BE2C (cell line): ENCODE measurements at regions not wholly inside any gene's neighbourhood (a gene's known extent, or its start where the extent isn't known, plus 50 kb on each side); places are given as distances from the start of the nearest gene placed in this dataset.

ENCODE experiments used
- DNase-seq: peaks from one replicate; pipeline ENCODE4 v3.0.0-alpha.2; 2020
- H3K27me3 ChIP-seq: fragments of 250-450 bp; sonication (Bioruptor Pico); 2 replicates; pipeline ENCODE4 v1.5.1; 2020; ENCODE audit warnings: mild to moderate bottlenecking
- H3K36me3 ChIP-seq: fragments of 250-450 bp; sonication (Bioruptor Pico); 2 replicates; pipeline ENCODE4 v1.5.1; 2020; ENCODE audit warnings: mild to moderate bottlenecking
- H3K4me1 ChIP-seq: fragments of 250-450 bp; sonication (Bioruptor Pico); 2 replicates; pipeline ENCODE4 v1.5.1; 2020
- H3K4me3 ChIP-seq: 2 replicates; pipeline ENCODE4 v1.5.1; 2011; ENCODE audit warnings: low read depth, low read length
- H3K9me3 ChIP-seq: fragments of 250-450 bp; sonication (Bioruptor Pico); 2 replicates; pipeline ENCODE4 v1.5.1; 2020
- TF ChIP-seq, protein P1 (sequence below): IDR thresholded peaks from 2 replicates; pipeline ENCODE4 v1.5.1; 2012; ENCODE audit warnings: mild to moderate bottlenecking, low read depth, low read length

DNA sequence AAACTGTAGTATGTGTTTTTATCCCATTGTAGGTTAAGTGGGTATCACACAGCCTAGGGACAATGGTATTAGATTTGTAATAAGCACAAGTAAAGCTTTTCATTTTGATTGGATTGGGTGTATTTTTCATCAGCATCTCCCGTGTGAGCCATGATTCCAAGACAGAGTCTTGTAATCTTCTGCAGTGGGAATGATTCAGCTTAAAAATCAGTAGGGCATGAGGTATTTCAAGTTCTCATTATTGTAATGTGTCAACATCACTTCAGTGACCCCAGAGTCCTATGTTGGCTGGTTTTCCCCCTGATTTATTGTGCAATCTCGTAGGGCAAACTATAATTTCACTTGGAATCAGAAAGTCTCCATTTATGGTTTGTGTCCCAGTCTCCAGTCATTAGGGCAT, 833.2 kb upstream of the RBFOX1 start:
- no peaks in the 10 kb centered on the region for H3K9me3 ChIP-seq
- H3K27me3 ChIP-seq: no peaks in the 10 kb centered on the region
- H3K4me1 ChIP-seq: no peaks in the 10 kb centered on the region
- TF ChIP-seq, protein P1, sequence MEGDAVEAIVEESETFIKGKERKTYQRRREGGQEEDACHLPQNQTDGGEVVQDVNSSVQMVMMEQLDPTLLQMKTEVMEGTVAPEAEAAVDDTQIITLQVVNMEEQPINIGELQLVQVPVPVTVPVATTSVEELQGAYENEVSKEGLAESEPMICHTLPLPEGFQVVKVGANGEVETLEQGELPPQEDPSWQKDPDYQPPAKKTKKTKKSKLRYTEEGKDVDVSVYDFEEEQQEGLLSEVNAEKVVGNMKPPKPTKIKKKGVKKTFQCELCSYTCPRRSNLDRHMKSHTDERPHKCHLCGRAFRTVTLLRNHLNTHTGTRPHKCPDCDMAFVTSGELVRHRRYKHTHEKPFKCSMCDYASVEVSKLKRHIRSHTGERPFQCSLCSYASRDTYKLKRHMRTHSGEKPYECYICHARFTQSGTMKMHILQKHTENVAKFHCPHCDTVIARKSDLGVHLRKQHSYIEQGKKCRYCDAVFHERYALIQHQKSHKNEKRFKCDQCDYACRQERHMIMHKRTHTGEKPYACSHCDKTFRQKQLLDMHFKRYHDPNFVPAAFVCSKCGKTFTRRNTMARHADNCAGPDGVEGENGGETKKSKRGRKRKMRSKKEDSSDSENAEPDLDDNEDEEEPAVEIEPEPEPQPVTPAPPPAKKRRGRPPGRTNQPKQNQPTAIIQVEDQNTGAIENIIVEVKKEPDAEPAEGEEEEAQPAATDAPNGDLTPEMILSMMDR: no peak
- no peak overlapping the region for H3K4me3 ChIP-seq
- H3K36me3 ChIP-seq: no peaks in the 10 kb centered on the region
- DNase-seq: no peak

DNA sequence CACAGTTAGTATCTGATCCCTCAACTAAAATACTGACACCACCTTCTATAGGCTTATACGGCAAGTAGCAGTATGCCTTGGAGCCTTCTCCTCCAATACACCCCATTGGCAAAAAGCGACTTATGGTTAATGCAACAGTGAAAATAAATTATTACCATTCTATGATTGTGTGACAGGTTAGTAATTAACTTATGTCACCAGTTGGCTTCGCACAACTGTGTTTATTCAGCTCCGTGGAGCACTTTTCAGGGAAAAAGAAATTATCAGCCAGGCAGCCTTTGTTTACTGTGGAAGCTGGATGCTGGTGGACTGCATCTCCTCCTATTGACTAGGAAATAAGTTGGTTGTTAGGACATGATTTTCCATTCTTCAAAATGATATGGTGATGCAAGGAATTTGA, 833.8 kb upstream of the RBFOX1 start:
- no peak overlapping the region for H3K4me3 ChIP-seq
- no peaks in the 10 kb centered on the region for H3K36me3 ChIP-seq
- no peaks in the 10 kb centered on the region for H3K9me3 ChIP-seq
- no peak for DNase-seq
- no peaks in the 10 kb centered on the region for H3K4me1 ChIP-seq
- TF ChIP-seq, protein P1: no peak
- no peaks in the 10 kb centered on the region for H3K27me3 ChIP-seq

DNA sequence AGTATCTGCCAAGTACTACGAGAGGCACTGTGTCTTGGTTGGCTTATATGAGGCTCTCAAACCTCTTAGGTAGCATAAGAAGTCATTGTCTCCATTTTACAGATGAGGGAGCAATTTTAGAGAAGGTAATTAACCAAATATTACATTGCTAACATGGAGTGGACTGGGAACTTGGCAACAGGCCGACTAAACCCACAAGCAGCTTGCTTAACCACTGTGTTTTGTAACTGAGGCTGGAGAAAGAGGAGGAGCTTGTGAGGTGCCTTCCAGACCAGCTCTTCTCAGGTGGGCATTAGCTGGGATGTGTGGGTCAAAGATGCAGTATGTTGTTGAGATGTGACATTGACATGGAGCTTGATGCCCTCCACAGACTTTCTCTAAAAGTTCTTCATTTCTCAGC, 835.6 kb upstream of the RBFOX1 start:
- no peak for DNase-seq
- H3K36me3 ChIP-seq: no peaks in the 10 kb centered on the region
- no peaks in the 10 kb centered on the region for H3K4me1 ChIP-seq
- H3K9me3 ChIP-seq: no peaks in the 10 kb centered on the region
- TF ChIP-seq, protein P1: no peak
- H3K27me3 ChIP-seq: no peaks in the 10 kb centered on the region
- no peak overlapping the region for H3K4me3 ChIP-seq

DNA sequence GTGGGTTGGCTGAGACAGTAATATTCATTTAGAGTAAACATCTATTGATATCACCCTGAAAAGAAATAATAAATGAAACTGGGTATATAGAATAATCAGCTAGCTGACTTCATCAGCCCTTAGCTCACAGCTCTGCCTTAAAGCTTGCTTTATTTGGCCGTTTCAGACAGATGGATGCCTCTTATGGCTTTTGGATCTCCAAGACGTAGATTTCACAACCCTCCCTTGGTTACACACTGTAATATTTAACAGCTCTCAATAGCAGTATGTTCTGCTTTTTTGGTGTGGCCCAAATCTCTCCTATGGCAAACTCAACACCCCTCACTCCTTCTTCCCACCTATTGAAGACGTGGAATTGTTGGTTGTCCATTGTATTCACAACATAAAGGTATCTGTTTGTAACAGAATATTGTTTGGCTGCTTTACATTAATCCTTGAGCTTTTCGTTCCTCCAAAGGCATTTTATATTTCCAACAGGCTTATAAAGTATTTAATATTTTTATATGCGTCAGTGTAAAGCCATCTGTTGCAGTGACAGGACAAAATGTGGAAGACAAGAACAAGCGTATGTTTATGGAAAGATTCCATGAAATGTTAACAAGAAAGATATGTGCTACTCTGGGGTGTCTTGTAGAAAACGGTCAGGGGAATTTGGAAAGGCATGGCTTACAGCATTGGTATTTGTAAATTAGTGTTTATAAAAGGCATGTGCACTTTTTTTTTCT, 837.0 kb upstream of the RBFOX1 start:
- Histone ChIP-seq H3K4me3 (no peak overlapping the region), H3K27me3 (no peaks in the 10 kb centered on the region), H3K4me1 (no peaks in the 10 kb centered on the region), H3K9me3 (no peaks in the 10 kb centered on the region), H3K36me3 (no peaks in the 10 kb centered on the region)
- TF ChIP-seq, protein P1: no peak
- DNase-seq: no peak

DNA sequence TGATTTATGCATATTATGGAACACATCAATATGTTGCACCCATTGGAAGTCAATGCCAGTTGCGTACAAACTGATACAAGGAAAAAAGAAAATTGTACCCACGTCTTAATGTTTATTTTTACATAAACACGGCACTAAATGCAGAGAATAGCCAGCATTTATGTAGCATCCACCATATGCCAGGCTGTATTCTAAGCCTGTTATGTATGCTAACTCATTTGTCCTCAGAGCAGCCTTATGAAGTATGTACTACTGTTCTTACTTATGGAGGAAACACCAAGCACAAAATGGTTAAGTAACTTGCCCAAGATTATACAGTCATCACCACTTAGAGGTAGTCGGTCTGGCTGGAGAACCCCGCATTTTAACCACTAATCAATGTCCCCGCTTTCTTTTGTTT, 837.9 kb upstream of the RBFOX1 start:
- H3K4me1 ChIP-seq: no peaks in the 10 kb centered on the region
- no peak overlapping the region for H3K4me3 ChIP-seq
- DNase-seq: no peak
- H3K27me3 ChIP-seq: no peaks in the 10 kb centered on the region
- H3K36me3 ChIP-seq: no peaks in the 10 kb centered on the region
- TF ChIP-seq, protein P1: no peak
- H3K9me3 ChIP-seq: no peaks in the 10 kb centered on the region

DNA sequence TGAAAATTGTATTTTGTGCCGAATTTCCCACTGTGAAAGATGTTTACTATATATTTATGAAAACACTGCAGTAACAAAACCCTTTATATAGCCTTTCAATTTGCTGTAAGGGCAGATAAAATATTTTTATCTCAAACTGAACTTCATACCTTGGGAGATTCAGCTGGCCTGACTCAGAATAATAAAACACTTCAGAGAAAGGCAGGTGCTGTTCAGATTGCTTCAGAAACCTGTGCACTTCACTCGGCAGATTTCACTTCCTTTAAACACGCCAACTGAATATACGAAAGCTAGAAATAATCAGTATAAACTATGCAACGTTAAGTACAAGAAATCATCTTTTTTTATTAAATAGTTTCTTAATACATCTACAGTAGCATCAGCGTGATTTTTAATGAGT, 839.1 kb upstream of the RBFOX1 start:
- Histone ChIP-seq H3K9me3 (no peaks in the 10 kb centered on the region), H3K36me3 (no peaks in the 10 kb centered on the region), H3K4me1 (no peaks in the 10 kb centered on the region), H3K27me3 (no peaks in the 10 kb centered on the region), H3K4me3 (no peak overlapping the region)
- DNase-seq: no peak
- TF ChIP-seq, protein P1: no peak
